ENCODE measurements at regions not wholly inside any gene's neighbourhood (a gene's known extent, or its start where the extent isn't known, plus 50 kb on each side); places are given as distances from the start of the nearest gene placed in this dataset.
"Not testable (repeated sequence)": the region's sequence is repeated elsewhere in the genome, so short reads cannot be mapped to it uniquely, and the experiment has no call there.

DNA sequence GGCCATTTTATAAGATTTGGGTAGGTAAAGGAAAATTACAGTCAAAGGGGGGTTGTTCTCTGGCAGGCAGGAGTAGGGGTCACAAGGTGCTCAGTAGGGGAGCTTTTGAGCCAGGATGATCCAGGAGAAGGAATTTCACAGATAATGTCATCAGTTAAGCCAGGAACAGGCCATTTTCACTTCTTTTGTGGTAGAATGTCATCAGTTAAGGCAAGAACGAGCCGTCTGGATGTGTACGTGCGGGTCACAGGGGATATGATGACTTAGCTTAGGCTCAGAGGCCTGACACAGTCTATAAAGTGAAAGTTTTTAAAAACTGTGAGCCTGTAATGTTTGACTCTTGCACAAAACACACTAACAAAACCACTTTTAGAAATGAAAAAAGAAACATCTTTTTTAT is 1371.3 kb upstream of the RAG2 start:
- TF ChIP-seq, protein P1, sequence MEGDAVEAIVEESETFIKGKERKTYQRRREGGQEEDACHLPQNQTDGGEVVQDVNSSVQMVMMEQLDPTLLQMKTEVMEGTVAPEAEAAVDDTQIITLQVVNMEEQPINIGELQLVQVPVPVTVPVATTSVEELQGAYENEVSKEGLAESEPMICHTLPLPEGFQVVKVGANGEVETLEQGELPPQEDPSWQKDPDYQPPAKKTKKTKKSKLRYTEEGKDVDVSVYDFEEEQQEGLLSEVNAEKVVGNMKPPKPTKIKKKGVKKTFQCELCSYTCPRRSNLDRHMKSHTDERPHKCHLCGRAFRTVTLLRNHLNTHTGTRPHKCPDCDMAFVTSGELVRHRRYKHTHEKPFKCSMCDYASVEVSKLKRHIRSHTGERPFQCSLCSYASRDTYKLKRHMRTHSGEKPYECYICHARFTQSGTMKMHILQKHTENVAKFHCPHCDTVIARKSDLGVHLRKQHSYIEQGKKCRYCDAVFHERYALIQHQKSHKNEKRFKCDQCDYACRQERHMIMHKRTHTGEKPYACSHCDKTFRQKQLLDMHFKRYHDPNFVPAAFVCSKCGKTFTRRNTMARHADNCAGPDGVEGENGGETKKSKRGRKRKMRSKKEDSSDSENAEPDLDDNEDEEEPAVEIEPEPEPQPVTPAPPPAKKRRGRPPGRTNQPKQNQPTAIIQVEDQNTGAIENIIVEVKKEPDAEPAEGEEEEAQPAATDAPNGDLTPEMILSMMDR (IDR thresholded peaks at IDR 0.05), result not testable (repeated sequence)
- not testable (repeated sequence) for TF ChIP-seq POLR2A (IDR thresholded peaks at IDR 0.05)
